ENCODE measurements at regions not wholly inside any gene's neighbourhood (a gene's known extent, or its start where the extent isn't known, plus 50 kb on each side); places are given as distances from the start of the nearest gene placed in this dataset.

DNA sequence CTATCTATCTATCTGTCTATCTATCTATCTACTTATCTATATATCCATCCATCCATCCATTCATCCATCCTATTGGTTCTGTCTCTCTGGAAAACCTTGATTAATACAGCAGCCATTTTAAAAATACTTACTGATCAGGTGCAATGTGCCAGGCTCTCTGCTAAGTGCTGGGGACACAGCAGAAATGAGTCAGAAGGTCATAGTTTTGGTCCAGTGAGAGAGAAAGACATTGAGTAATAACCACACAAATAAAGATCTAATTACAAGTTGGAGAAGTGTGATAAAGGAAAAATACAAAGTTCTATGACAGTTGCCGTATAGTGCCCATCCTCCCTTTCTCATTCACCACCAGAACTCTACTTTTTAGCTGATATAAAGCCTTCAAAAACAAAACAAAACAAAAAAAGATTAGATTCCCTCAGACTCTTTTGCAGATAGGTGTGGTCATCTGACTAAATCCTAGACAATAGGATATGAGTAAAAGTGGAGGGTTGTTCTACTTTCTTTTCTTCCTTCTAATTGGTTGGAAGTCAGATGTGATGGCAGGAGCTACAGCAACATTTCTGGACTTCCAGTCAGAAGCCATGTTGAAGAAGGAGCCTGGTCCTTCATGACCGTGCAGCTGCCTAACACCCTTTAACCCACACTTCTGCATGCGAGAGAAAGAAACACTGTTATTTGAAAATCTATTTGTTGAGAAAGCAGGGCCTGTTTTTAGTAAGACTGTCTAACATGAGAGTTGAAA lies 72.0 kb upstream of the TOX3 start:
- no peak for TF ChIP-seq CTCF (IDR thresholded peaks at IDR 0.05; ENCODE audit: low read length)
- no peak for TF ChIP-seq EZH2 (IDR thresholded peaks at IDR 0.05; ENCODE audit: borderline replicate concordance, low read length)

Data from OCI-LY1 (cell line).